Fibroblast of the conjunctiva (primary cell): ENCODE measurements at regions not wholly inside any gene's neighbourhood (a gene's known extent, or its start where the extent isn't known, plus 50 kb on each side); places are given as distances from the start of the nearest gene placed in this dataset.

Experiments used
- DNase-seq: peaks from one replicate; pipeline ENCODE4 v3.0.0-alpha.2; 2010; ENCODE audit warnings: low read depth

DNA sequence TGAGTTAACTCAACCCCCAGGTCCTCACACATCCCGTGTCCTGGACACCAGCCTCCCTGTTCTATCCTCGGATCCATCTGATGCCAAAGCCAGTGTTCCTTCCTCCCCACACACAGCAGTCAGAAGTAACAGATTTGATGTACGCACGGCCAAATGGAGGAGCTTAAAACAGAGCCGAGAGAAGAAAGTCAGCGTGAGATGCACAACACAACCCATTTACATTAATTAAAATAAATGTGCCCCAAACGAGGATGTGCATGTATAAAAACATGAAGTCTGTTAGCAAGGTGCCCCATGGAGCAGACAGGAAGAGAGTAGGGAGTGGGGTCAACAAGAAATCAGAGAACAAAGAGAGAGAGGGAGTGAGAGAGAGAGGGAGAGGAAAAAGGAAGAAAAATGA lies 191.2 kb downstream of the HAUS1 start:
- no peak for DNase-seq

DNA sequence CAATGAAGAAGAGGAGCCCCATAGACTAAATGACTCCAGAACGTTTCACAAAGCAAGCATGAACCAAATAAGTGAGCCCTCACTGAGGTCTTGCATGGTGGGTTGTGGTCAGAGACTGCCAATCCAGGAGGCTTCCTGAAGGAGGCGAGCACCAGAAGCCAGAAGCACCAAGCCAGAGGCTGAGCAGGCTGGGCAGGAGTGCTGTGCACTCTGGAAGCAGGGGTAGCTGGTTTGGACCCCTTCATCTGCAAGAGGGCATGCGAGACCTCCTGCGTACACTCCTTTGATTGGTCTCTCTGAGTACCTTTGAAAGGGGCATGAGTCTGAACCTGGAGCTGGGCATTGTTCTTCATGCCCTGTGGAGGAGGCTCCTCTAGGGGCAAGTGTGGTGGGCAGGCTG lies 192.5 kb downstream of the HAUS1 start:
- DNase-seq = no peak

DNA sequence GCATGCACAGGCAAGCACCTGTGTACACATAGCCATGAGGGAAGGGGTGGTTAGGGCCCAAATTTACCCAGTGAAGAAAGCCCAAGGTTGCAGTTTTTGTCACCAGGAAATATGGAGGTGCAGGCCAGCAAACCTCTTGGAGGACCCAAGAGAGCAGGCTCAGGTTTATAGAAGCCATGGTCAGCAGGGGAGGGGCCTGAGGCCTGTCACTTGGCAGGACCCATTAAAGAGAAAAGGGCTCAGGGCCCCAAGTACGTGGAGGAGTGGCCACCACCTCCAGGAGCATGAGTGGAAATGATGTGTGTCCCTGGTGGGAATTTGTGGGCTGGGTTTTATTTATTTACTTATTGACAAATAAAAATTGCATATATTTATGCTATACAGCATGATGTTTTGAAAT lies 192.9 kb downstream of the HAUS1 start:
- DNase-seq = no peak

DNA sequence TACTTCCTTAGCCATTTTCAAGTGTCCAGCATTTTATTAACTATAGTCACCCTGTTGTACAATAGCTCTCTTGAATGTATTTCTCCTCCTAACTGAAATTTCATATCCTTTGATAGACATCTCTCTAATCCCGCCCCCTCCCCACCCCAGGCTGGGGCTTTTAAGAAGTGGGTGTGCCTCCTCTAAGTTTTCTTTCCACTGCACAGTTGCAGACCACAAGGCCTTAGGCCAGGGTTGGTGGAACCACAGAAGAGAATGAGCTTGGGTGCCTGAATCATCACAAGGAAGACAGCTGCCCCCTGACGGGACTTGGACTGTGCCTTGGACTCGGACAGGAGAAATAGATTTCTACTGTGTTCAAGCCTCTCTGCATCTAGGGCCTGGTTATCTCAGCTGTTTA lies 193.4 kb downstream of the HAUS1 start:
- no peak for DNase-seq

DNA sequence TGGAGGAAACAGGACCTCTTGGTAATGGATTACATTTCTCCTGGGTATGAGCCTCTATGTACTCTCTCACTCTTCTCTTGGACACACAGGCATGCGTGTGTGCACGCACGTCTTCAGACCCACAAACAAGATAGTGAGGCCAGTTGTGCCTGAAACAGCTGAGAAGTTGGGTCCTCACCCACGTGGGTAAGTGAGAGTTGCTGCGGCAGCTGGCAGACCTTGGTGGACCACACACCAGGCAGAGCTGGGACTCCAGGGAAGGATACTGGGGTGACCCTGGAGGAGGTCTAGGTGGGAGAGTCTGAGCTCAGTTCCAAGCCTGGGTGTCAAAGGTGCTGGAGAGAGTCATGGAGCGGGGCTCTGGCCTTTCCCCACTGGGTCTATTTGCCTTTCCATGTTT lies 194.3 kb downstream of the HAUS1 start:
- DNase-seq = no peak

DNA sequence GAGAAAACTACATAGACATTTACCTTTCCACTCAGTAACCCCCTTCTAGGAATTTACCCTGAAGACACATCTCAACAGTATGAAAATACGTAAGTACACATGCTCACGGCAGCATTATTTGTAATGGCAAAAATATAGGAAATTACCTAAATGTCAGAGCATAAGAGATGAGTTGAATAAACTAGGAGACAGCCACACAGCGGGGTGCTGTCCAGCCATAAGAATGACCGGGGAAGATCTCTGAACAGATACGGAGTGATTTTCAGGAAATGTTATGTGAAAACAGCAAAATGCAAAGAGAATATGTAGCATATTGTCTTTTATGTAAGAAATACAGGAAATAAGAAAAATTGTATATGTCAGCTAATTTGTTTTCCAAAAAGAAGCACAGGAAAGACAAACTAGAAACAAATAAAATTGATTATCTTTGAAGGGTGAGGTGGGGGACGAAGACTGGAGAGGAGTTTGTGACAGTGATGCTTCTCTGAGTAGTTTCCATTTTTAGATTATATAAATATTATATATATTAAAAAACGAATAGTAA lies 195.4 kb downstream of the HAUS1 start:
- DNase-seq = no peak

DNA sequence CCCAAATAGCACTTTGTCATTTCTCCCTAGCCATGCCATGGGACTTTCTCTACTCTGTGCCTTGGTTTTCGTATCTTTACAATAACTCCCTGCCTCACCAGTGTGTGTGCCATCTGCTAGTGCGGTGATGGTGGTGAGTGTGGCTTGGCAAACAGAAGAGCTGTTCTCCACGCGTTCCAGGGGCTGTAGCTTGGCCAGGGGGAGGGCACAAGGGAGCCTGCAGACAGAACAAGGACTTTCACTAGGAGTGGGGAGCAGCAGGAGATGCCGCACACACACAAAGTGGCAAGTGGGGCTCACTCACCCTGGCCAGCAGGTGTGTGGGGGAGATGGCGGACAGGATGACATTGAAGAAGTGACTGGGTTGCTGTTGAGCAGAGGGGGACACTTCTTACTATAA lies 196.9 kb downstream of the HAUS1 start:
- DNase-seq = no peak

DNA sequence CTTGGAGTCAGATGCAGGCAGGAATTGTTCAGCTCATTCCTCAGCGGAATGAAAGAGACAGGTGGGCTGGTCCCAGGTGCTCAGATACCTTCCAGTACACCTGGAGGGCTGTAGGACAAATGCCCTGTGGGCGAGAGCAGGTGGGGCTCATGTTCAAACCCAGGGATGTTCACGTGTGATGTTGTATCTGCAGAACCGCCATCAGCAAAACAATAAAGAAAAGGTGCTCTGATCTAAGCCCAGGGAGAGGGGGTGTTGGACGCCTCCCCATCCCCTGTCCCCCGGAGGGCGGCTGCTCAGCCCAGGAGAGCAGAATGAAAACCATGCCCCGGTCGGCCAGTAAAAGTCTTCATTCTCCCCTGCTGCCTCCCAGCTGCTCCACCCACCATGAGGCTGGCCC lies 197.4 kb downstream of the HAUS1 start:
- no peak for DNase-seq

DNA sequence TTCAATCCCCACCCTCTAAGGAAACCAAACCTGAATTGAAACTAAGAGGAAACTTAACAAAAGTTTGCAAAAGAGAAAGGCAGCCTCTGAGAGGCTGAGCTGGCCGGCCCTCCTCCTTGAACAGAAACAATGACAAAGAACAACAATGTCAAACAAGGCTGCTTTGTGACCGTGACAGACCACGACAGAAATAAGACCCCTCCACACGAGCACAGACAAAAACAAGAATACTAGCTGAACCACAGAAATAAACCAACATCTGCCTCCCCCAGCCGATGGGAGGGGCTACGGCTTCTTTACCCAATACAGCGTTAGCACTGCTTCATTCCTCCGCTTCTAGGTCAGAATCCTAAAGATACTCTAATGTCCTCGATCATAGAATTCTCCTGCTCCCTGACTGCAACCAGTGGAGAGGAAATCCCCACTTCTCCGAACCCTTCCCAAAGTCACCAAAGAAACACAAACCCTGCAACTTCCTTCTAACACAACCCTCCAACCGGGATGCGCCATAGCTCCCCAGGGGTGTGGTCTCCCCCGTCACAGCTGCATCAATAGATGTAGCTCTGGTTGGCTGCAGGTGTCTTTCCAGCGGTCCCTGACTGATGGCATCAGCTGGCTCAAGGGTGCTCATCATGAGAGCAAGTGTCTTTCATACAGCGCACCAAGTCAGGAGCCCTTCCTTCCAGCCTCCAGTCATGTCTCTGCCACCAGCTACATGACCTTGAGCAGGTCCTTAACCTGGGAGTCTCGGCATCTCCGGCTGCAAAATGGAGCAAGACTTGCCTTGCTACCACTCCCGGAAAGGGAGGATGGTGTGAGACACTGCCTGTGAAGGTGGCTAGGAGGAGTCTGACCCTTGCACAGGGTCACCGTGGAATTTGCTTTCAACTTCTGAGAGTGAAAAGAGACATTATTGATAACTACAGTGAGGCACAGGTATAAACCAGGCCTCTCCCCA lies 198.6 kb downstream of the HAUS1 start:
- DNase-seq = no peak

DNA sequence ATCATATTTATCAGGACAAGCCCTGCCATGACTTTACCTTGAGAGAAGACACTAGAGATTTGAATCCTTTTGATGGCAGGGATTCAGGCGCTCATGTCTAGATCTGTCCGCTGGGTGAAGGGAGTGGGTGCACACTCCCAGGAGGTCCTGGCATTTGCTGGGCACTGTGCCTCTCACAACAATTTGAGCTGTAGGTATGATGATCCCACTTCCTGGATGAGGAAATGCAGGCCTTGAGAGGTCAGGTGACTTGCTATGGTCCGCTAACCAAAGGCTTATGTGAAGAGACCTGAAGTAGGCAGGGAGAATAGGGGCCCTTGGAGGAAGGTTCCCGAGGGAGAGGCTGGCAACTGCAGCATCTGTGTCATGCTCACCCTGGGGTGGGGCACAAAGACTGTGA lies 206.1 kb downstream of the HAUS1 start:
- no peak for DNase-seq

DNA sequence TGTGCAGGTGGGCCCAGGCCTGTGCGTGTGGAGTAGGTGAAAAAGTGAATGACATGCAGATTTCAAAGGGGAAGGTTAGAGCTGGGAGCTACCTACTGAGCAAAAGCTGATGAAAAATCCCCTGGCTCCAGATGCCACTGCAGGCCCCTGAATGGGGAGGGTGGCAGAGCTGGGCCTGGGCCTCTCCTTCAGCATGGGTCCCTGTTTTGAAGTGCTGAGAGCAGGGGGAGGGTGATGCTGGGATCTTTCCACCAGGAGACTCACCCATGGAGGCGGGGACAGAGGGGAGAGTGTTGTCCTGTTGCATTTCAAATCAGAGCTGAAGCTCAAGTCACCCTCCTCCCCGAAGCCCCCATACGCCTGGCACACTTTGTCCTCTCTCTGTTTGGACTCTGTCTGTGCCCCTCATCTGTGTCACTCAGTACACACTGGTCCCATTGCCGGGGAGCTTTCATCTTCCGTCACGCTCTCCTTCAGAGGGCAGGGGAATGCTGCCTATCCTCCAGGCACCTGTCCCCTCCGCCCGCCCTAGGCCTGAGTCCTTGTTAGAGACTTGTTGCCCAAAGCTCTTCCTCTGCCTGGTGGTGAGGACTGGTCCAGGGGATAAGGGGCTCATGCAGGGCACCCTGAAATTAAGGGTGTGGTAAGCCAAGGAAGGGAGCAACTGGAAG lies 206.6 kb downstream of the HAUS1 start:
- DNase-seq = no peak

DNA sequence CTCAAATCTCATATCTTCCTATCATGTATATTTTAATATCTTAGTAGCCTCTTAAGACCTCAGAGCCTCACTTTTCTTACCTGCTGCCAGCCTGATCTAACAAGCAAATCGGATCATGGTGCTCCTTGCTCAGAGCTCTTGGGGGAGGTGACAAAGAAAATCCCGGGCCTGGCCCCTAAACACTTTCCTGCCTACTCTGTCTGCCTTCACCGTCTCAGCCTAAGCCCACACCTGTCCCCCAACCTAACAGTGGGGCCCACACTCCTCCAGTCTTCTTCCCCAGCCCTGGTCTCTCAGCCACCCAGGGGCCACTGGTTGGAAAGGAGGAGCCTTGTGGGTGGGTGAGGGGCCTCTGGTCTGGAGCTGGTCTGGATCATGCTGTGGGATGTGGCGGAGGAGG lies 207.3 kb downstream of the HAUS1 start:
- no peak for DNase-seq

DNA sequence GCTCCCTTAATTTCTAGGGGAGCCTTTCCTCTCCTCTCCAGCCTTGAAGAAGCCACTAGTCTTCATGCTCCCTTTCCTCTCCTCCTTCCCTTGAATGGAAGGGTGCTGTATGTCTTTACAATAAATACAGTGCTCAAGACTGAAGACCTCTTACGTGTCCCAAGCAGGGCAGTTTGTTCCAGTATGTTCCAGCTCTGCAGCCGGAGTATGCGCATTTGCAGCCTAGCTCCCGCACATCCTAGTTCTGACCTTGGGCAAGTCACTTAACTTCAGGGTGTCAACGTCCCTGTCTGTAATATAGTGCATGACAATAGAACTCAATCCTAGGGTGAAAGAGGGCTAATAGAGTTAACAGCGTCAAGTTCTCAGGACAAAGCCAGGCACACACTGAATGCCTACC lies 208.0 kb downstream of the HAUS1 start:
- no peak for DNase-seq

DNA sequence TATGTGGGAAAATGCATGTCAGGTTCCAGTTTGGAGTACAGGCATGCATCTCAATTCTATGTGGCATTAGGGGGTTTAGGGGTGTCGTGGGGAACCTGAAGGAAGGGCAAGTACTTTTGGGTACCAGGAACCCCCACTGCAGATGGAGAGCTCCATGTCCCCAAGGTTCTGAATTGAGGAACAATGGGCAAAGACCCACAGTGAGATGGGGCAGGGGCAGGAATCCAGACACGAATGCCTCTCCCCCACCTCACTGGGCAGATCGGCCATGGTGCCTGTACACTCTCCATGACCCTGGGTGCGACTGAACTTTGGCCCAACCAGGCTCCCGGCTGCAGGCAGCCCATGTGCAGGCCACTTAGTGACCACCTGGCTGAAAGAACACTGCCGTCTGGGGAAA lies 209.3 kb downstream of the HAUS1 start:
- DNase-seq = no peak

DNA sequence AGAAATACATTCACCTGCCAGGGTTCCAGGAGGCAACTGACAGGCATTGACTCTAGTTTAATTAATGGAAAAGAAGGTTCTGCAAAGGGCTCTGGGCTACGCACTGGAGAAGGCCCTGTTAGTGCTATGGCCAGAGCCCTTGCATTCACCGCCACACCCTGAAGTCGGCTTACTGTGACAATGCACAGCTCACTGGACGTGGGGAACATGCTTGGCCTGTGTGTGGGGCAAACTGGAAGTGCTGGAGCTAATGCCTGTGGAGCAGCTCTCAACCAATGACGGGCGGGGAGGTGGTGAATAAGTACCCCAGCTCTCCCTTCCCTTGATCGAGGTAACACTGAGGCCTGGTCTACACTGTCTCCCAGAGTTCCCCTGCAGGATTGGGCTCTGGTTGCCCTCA lies 209.8 kb downstream of the HAUS1 start:
- DNase-seq = no peak

DNA sequence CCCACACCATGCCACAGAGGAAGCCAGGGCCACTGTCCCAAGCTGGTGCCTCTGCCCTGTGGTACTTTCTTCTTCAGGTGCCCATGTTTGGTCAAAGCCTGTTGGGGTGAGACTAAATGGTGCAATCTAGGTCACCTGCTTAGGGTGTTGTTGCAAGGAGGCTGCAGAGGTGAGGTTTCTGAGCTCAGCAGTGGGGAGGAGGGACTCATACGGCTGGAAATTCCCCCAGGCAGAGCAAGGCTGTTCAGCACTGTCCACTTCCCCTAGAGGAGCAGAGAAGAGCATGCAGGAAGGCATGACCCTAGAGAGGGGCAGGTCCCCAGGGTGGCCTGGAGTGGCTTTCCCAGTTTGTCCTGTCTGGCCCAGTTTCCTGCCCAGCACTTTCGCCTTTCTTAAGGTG lies 211.0 kb downstream of the HAUS1 start:
- DNase-seq = no peak

DNA sequence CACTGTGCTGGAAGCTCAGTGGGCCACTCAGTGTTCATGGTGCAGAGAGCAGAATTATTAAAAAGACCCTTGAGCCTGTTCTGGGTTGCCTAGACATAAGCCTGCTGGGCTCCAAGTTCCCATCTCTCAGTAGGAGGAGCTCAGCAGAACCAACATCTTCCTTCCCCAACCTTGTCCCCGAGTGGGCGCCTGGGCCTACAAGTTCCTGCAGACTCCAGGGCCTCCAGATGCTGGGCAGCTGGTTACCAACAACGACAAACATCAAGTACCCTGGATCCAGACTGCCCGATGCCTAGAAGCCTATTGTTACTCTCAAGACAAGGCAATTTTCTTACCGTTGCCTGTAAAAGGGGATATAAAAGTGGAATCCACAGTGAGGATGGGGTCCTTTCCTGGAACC lies 214.2 kb downstream of the HAUS1 start:
- DNase-seq = no peak

DNA sequence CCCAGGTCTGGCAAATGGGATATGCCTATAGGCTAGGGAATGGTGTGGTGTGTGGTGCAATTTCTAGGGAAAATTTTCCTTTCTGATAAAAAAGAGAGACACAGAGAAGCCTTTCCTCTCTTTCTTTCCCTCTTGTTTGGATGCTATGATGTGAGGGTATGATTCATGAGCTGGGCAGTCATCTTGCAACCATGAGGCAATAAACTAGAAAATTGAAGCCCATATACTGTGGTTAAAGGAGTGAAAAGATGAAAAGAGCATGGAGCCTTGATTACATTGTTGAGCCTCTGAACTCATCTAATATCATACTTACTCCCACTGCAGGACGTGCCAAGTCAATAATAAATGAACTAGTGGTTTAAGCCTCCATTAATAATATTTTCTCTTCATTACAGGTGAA lies 215.6 kb downstream of the HAUS1 start:
- DNase-seq = no peak

DNA sequence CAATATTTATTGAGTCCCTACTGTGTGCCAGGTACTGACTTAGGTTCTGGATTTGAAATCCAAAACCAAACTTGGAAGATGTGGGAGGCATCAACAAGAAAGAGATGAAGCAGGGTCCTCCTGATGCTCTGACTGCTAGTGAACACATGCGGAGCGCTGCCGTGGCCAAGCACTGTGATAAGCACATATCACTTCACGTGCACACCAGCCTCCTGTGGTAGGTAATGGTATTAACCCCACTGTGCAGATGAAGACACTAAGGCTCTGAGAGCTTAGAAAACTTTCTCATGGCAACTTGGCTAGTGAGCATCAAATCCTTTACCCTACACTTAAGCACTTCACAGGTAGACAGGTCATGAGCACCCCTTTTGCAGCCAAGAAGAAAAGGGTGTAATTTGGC lies 216.1 kb downstream of the HAUS1 start:
- DNase-seq = no peak

DNA sequence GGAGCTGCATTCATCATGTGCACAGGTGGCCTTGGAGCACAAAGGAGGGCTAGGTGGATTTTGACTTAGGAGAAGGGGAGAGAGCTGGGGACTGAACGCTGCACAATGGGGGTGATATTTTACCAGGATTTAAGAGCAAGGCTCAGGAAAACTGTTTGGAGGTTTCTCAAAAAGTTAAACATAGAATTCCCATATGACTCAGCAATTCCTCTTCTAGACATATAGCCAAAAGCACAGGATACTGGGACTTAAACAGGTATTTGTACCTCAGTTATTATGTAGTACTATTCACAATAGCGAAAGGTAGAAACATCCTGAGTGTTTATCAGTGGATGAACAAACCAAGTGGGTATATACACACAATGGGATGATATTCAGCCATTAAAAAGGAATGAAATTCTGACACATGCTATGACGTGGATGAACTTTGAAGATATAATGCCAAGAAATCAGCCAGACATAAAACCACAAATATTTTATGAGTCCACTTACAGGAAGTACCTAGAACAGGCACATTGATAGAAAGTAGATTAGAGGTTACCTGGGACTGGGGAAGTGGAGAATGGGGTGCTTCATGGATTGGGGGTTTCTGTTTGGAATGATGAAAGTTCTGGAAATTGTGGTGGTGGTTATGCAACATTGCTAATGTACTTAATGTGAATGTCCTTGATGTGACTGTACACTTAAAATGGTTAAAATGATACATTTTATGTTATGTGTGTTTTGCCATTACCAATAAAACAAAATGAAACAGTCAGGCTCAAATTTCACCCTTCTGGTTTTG lies 216.9 kb downstream of the HAUS1 start:
- DNase-seq = peak; percentile 12

DNA sequence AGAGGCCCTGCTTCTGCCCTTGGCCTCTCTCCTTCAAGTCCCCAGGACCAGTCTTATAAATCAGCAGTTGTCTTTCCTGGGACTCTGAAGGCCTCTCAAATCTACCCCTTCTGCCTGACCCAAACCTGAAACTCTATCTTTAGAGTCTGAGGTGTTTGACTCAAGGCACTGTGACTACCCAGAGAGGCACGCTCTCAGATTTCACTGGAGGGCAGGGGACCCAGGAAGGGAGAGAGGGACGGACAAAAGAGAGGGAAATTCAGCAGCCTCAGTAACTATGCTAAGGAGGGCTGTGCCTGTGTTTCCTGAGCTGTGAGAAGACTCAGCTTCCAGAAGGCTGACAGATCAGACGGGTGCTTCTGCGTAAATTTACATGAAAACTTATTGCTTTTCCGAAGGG lies 217.8 kb downstream of the HAUS1 start:
- DNase-seq = no peak

DNA sequence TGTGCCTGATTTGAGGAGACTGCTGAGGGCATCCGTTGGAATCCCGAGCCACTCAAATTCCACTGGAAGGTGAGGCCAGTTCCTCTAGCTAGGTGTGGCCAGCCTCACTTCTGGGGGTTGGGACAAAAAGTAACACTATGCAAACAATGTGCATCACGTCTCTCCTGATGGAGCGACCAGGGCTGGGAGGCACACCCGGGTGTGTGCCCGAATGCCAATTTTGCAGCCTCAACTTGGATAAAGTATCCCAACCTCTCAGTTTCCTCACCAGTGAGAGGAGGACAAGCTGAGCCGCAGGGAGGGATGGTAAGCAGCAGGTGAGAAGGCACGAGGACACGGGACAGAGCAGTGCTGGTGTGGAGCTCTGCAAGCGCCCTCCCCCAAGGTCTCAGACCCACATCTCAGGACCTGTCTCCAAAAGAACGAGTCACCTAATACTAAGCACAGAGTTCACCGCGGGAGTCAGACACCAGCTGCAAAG lies 218.3 kb downstream of the HAUS1 start:
- no peak for DNase-seq
